ENCODE measurements at regions not wholly inside any gene's neighbourhood (a gene's known extent, or its start where the extent isn't known, plus 50 kb on each side); places are given as distances from the start of the nearest gene placed in this dataset.

- no peak overlapping the region for H3K27ac ChIP-seq
- no peaks in the 10 kb centered on the region for H3K36me3 Mint-ChIP-seq
Observed at GRCh38 chr16:26889740-26890139, 177.0 kb upstream of the C16orf82 start.

GRCh38 chr16:26898200-26898599 lies 168.5 kb upstream of the C16orf82 start:
- H3K9me3 Mint-ChIP-seq, result no peaks in the 10 kb centered on the region
- H3K4me2 ChIP-seq, result no peak overlapping the region
- DNase-seq (ENCODE audit: low spot score), result no peak
- TF ChIP-seq EZH2 (IDR thresholded peaks at IDR 0.05) (no peak), EZH2phosphoT487 (IDR thresholded peaks at IDR 0.05) (no peak)
- peaks cover 3% of the 10 kb centered on the region for H3K27me3 Mint-ChIP-seq (ENCODE audit: insufficient read depth, low read depth)
- no peak overlapping the region for H3K27ac Mint-ChIP-seq
- no peaks in the 10 kb centered on the region for H4K20me1 ChIP-seq (ENCODE audit: low read depth)
- H3K4me3 Mint-ChIP-seq, result no peak overlapping the region
- H3K79me2 ChIP-seq (ENCODE audit: low read depth), result no peaks in the 10 kb centered on the region
- H3K9me3 ChIP-seq (ENCODE audit: low read depth), result no peaks in the 10 kb centered on the region
- H3K4me1 ChIP-seq, result no peaks in the 10 kb centered on the region
- H3K9ac ChIP-seq, result no peak overlapping the region
- no peaks in the 10 kb centered on the region for H3K36me3 ChIP-seq
- H2AFZ ChIP-seq (replicated peaks), result no peak overlapping the region
- H3K4me3 ChIP-seq, result no peak overlapping the region
- H3K4me1 Mint-ChIP-seq, result no peaks in the 10 kb centered on the region
- no peaks in the 10 kb centered on the region for H3F3A ChIP-seq (ENCODE audit: low read depth)
- no peaks in the 10 kb centered on the region for H3K36me3 Mint-ChIP-seq
- H3K27ac ChIP-seq, result no peak overlapping the region
- H3K27me3 ChIP-seq, result no peaks in the 10 kb centered on the region

More at GRCh38 chr16:26889740-26890139, 177.0 kb upstream of the C16orf82 start:
- Histone ChIP-seq H3K79me2 (ENCODE audit: low read depth) (no peaks in the 10 kb centered on the region), H2AFZ (replicated peaks) (no peak overlapping the region), H4K20me1 (ENCODE audit: low read depth) (no peaks in the 10 kb centered on the region), H3K36me3 (no peaks in the 10 kb centered on the region), H3K4me1 (no peaks in the 10 kb centered on the region), H3F3A (ENCODE audit: low read depth) (no peaks in the 10 kb centered on the region), H3K9ac (no peak overlapping the region), H3K4me2 (no peak overlapping the region), H3K4me3 (no peak overlapping the region), H3K9me3 (ENCODE audit: low read depth) (peaks cover under 1% of the 10 kb centered on the region), H3K27me3 (no peaks in the 10 kb centered on the region)
- TF ChIP-seq EZH2 (IDR thresholded peaks at IDR 0.05) (no peak), CTCF (IDR thresholded peaks at IDR 0.05) (no peak), EZH2phosphoT487 (IDR thresholded peaks at IDR 0.05) (no peak)
- Mint-ChIP-seq H3K27ac (no peak overlapping the region), H3K4me1 (no peaks in the 10 kb centered on the region), H3K27me3 (ENCODE audit: insufficient read depth, low read depth) (no peaks in the 10 kb centered on the region), H3K4me3 (no peak overlapping the region), H3K9me3 (peaks cover under 1% of the 10 kb centered on the region)
- no peak for DNase-seq (ENCODE audit: low spot score)

GRCh38 chr16:26901196-26901861 lies 165.4 kb upstream of the C16orf82 start:
- Histone ChIP-seq H2AFZ (replicated peaks) (no peak overlapping the region), H3K9ac (no peak overlapping the region), H3F3A (ENCODE audit: low read depth) (no peaks in the 10 kb centered on the region), H3K79me2 (ENCODE audit: low read depth) (no peaks in the 10 kb centered on the region), H3K4me1 (no peaks in the 10 kb centered on the region), H3K27me3 (no peaks in the 10 kb centered on the region), H3K4me2 (no peak overlapping the region), H4K20me1 (ENCODE audit: low read depth) (no peaks in the 10 kb centered on the region), H3K4me3 (no peak overlapping the region), H3K27ac (no peak overlapping the region), H3K9me3 (ENCODE audit: low read depth) (no peaks in the 10 kb centered on the region), H3K36me3 (no peaks in the 10 kb centered on the region)
- H3K27ac Mint-ChIP-seq, result no peak overlapping the region
- DNase-seq (ENCODE audit: low spot score), result no peak
- no peak for TF ChIP-seq CTCF (IDR thresholded peaks at IDR 0.05)
- TF ChIP-seq EZH2phosphoT487 (IDR thresholded peaks at IDR 0.05), result no peak
- TF ChIP-seq EZH2 (IDR thresholded peaks at IDR 0.05), result no peak
- H3K36me3 Mint-ChIP-seq, result no peaks in the 10 kb centered on the region
- no peaks in the 10 kb centered on the region for H3K9me3 Mint-ChIP-seq
- H3K27me3 Mint-ChIP-seq (ENCODE audit: insufficient read depth, low read depth), result peaks cover 5% of the 10 kb centered on the region
- no peaks in the 10 kb centered on the region for H3K4me1 Mint-ChIP-seq
- H3K4me3 Mint-ChIP-seq, result no peak overlapping the region

- peaks cover 2% of the 10 kb centered on the region for H3K27me3 Mint-ChIP-seq (ENCODE audit: insufficient read depth, low read depth)
- Histone ChIP-seq H3K36me3 (no peaks in the 10 kb centered on the region), H3K4me3 (no peak overlapping the region), H3K4me2 (no peak overlapping the region), H3K9me3 (ENCODE audit: low read depth) (no peaks in the 10 kb centered on the region), H3K27me3 (no peaks in the 10 kb centered on the region), H3K9ac (no peak overlapping the region), H3K27ac (no peak overlapping the region), H3K4me1 (no peaks in the 10 kb centered on the region), H2AFZ (replicated peaks) (no peak overlapping the region), H3K79me2 (ENCODE audit: low read depth) (no peaks in the 10 kb centered on the region), H4K20me1 (ENCODE audit: low read depth) (no peaks in the 10 kb centered on the region), H3F3A (ENCODE audit: low read depth) (no peaks in the 10 kb centered on the region)
- no peaks in the 10 kb centered on the region for H3K36me3 Mint-ChIP-seq
- DNase-seq (ENCODE audit: low spot score), result no peak
- H3K27ac Mint-ChIP-seq, result no peak overlapping the region
- H3K9me3 Mint-ChIP-seq, result no peaks in the 10 kb centered on the region
- no peak overlapping the region for H3K4me3 Mint-ChIP-seq
- H3K4me1 Mint-ChIP-seq, result no peaks in the 10 kb centered on the region
- TF ChIP-seq EZH2 (IDR thresholded peaks at IDR 0.05), result no peak
Observed at GRCh38 chr16:26901983-26902382, 164.7 kb upstream of the C16orf82 start.
